Neuron (in vitro differentiated cells): ENCODE measurements at regions not wholly inside any gene's neighbourhood (a gene's known extent, or its start where the extent isn't known, plus 50 kb on each side); places are given as distances from the start of the nearest gene placed in this dataset.

Source experiments
- H2AFZ ChIP-seq: one replicate; pipeline ENCODE4 v1.6.1; 2013; ENCODE audit warnings: low read depth, mild to moderate bottlenecking, inconsistent platforms, low read length, moderate library complexity
- H3K27me3 ChIP-seq: one replicate; pipeline ENCODE4 v1.6.1; 2013; ENCODE audit warnings: low read length; ENCODE audit not compliant: insufficient read depth
- H3K36me3 ChIP-seq: one replicate; pipeline ENCODE4 v1.6.1; 2013; ENCODE audit warnings: low read length; ENCODE audit not compliant: insufficient read depth
- H3K4me1 ChIP-seq: one replicate; pipeline ENCODE4 v1.6.1; 2013; ENCODE audit warnings: low read length; ENCODE audit not compliant: insufficient read depth
- H3K4me3 ChIP-seq: 2 replicates; pipeline ENCODE4 v1.5.1; 2013; ENCODE audit warnings: mild to moderate bottlenecking, low read length, moderate library complexity
- H3K9me3 ChIP-seq: one replicate; pipeline ENCODE4 v1.6.1; 2013; ENCODE audit warnings: low read length

DNA sequence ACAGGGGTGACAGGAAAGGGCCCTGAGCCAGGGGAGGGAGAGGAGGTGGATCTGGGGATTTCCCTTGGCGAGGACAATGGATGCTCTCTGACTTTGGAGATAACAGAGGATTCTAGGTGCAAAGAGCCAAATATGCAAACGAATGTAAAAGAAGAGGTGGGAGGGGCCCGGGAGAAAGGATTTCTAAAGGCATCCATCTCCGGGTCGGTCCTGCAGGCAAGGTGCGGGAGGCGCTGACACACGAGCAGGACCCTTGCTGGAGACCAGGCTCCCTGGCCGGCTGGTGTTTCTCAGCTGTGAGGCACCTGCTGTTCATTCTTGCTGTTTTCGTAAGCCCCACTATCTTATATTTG is 115.2 kb upstream of the TLE3 start:
- Histone ChIP-seq H3K4me1 (no peaks in the 10 kb centered on the region), H3K36me3 (no peaks in the 10 kb centered on the region), H3K4me3 (no peak overlapping the region), H3K27me3 (peaks cover 4% of the 10 kb centered on the region), H2AFZ (no peak overlapping the region), H3K9me3 (no peaks in the 10 kb centered on the region)

DNA sequence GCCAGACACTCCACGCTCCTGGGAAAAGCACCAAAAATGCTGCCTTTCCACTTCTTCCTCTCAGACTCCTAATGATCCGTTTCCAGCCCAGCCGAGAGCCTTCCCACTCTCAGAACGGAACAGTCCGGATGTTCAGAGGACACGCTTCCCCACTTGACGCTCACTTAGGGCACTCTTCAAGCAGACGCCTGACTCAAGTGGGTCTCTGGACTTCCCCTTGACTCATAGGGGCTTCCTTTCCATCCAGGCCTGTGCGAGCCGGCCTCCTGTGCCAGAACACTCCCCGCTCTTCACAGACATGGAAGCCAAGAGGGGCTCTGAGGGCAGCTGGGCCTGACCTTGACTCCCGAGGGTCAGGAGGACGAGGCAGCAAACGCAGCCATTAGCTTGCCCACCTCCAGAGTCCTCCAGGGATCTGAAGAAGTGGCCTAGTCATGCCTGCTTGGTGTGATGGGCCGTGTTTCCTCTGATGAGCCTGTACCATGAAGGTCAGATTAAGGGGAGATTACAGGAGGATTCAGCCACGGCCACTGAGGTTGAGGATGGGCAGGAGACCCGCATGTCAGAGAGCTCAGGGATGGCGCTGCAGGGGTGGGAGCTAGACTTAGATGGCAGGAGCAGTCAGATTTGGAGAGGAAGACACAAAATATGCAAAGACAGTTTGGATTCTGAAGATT is 114.7 kb upstream of the TLE3 start:
- H3K9me3 ChIP-seq: no peaks in the 10 kb centered on the region
- no peak overlapping the region for H3K4me3 ChIP-seq
- no peaks in the 10 kb centered on the region for H3K36me3 ChIP-seq
- no peaks in the 10 kb centered on the region for H3K4me1 ChIP-seq
- no peak overlapping the region for H2AFZ ChIP-seq
- H3K27me3 ChIP-seq: peaks cover 4% of the 10 kb centered on the region

DNA sequence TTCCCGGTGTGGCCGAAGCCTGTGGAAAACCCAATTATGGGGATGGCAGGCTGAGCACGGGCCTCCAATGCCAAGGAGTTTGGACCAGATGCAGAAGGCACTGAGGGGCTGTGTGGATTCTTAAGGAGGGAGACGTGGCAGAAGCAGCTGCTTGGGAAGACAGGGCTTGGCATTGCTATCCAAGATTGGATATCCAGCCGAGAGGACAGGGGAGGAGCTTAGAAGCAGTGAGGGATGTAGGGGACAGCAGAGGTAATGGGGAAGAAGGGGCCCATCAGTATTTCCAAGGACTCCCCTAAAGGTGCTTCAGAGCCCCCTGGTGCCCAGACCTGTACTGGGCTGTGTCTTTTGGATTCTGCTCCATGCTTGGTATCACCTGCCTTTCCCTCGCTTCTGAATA is 112.8 kb upstream of the TLE3 start:
- H3K36me3 ChIP-seq: no peaks in the 10 kb centered on the region
- no peak overlapping the region for H2AFZ ChIP-seq
- H3K4me1 ChIP-seq: no peaks in the 10 kb centered on the region
- H3K4me3 ChIP-seq: no peak overlapping the region
- no peaks in the 10 kb centered on the region for H3K9me3 ChIP-seq
- peaks cover 4% of the 10 kb centered on the region for H3K27me3 ChIP-seq

DNA sequence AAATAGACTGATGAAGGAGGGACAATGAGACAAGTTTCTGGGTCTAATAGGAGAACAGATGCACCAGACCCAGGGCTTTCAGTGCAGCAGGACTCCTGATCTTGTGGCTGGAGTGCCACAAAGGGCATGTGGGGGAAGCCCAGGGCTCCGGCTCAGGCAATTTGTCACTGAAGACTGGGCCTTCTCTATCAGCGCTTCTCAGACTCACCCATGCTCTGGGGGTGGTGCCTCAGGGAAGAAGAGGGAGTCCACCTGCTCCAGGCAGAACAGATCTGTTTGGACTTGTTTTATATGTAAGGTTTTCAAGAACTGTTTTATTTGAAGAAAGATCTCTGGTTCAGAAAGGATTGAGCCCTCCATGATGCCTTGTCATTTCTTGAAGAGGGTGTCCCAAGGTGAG is 112.4 kb upstream of the TLE3 start:
- Histone ChIP-seq H3K4me1 (no peaks in the 10 kb centered on the region), H3K27me3 (peaks cover 4% of the 10 kb centered on the region), H3K36me3 (no peaks in the 10 kb centered on the region), H3K4me3 (no peak overlapping the region), H3K9me3 (no peaks in the 10 kb centered on the region), H2AFZ (no peak overlapping the region)

DNA sequence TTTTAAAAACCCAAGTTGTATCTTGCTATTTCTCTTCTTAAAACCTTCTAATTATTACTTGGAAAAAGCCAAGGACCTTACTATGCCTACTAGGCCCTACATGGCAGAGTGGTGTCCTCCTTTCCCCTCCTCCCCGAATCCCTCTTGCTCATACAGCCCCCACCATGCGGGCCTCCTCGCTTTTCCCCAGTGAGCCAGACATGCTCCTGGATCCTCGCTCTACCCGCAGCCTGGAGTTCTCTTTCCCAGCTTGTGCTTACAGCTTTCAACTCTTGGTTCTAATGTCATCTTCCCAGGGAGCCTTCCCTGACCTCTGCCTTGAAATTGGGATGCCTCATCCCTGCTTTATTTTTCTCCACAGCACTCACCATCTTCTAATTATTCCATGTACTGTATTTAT is 111.8 kb upstream of the TLE3 start:
- H3K4me1 ChIP-seq: no peaks in the 10 kb centered on the region
- no peaks in the 10 kb centered on the region for H3K36me3 ChIP-seq
- peaks cover 4% of the 10 kb centered on the region for H3K27me3 ChIP-seq
- no peaks in the 10 kb centered on the region for H3K9me3 ChIP-seq
- no peak overlapping the region for H3K4me3 ChIP-seq
- H2AFZ ChIP-seq: no peak overlapping the region

DNA sequence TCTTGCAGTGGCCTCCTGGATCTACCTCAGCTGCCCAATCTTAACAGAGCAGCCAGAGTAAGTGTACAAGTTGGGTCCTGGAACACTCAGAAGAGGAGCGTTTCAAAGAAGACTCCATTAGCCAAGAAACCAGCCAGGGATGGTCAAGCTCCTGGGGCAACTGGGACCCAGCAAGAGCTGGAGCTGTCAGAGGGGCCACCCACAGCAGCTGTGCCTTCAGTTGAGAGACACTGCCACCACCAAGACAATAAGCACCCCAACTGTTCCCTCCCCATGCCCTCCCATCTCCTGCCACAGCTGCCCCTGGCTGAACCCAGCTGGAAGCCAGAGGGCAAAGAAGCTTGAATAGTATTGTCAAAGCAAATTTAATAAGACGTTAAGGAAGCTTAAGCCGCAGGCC is 110.6 kb upstream of the TLE3 start:
- Histone ChIP-seq H2AFZ (no peak overlapping the region), H3K9me3 (no peaks in the 10 kb centered on the region), H3K4me3 (no peak overlapping the region), H3K4me1 (no peaks in the 10 kb centered on the region), H3K27me3 (peaks cover 4% of the 10 kb centered on the region), H3K36me3 (no peaks in the 10 kb centered on the region)

DNA sequence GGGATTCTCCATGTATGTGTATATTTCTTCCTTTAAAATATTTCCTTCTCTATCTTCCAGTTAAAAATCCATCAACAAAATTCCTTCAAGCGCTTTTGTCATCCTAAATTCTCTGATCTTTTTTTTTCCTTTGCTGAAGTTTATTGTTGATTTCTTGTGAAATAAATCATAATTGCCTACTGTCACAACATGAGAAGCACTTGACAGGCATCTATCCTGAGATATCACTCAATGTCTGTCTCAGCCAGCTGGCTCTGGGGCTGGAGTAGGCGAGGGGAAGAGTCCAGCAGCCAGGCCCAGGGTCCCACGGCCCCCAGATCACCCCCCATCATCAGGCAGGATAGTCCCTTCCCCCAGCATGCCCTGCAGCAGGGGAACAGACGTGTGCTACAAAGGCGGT is 109.0 kb upstream of the TLE3 start:
- Histone ChIP-seq H3K27me3 (peaks cover under 1% of the 10 kb centered on the region), H3K4me1 (no peaks in the 10 kb centered on the region), H3K36me3 (no peaks in the 10 kb centered on the region), H2AFZ (no peak overlapping the region), H3K9me3 (no peaks in the 10 kb centered on the region), H3K4me3 (no peak overlapping the region)

DNA sequence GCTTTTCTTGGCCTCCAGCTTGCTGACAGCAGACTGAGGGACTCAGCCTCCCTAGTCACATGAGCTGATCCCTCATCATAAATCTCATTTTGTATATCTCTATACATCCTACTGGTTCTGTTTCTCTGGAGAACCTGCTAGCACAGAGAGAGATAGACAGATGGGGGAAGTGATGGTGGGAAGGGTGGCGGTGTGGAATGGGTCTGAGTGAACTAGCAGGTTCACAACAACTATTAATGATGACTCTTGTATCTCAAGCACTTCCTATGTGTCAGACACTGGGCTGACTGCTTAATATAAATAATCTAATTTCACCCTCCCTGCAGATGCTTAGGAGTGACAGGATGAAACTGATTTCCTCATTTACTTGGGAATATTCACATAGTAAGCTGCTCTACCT is 106.9 kb upstream of the TLE3 start:
- Histone ChIP-seq H3K4me3 (no peak overlapping the region), H3K36me3 (no peaks in the 10 kb centered on the region), H3K27me3 (peaks cover 2% of the 10 kb centered on the region), H3K9me3 (no peaks in the 10 kb centered on the region), H3K4me1 (no peaks in the 10 kb centered on the region), H2AFZ (no peak overlapping the region)

DNA sequence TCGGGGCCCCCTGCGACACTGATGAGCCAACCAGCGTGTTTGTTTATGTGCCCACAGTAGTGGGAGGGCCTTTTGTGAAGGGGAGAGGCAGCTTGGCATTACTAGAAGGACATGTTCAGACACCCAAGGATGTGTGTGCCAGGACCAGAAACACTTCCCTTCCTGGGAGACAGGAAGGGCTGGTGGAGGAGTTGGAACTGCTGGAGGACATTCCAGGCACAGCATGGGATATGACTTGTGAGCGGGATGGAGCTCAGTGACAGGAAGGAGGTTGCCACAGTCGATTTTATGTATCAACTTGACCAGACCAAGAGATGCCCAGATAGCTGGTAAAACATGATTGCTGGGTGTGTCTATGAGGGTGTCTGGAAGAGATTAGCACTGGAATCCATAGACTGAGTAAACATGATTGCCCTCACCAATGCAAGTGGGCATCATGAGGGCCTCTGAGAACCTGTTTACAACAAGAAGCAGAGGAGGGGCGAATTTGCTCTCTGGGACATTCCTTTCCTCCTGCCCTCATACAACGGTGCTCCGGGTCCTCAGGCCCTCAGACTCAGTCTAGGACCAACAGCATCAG is 106.4 kb upstream of the TLE3 start:
- Histone ChIP-seq H3K4me3 (no peak overlapping the region), H3K27me3 (peaks cover 2% of the 10 kb centered on the region), H3K9me3 (no peaks in the 10 kb centered on the region), H3K36me3 (no peaks in the 10 kb centered on the region), H3K4me1 (no peaks in the 10 kb centered on the region), H2AFZ (no peak overlapping the region)

DNA sequence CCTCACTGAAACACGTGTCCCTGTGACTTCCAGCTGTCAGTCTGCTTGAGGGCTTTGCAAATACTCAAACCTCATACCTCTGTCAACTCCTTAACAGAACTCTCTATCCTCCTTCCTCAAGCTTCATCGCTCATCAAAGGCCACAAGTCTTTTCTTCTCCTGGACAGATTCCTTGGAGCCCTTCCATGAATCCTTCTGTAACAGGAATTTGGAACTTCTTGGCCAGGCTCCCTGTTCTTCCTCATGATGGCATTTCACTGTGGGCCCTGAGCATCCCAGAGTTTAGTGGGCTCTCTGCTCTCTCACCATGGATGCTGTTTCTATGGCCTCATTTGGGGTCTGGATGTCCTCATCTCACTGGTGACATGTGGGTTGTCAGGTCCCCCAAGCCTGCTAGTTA is 105.0 kb upstream of the TLE3 start:
- Histone ChIP-seq H3K9me3 (no peaks in the 10 kb centered on the region), H2AFZ (no peak overlapping the region), H3K27me3 (peaks cover 5% of the 10 kb centered on the region), H3K4me1 (no peaks in the 10 kb centered on the region), H3K36me3 (no peaks in the 10 kb centered on the region), H3K4me3 (no peak overlapping the region)

DNA sequence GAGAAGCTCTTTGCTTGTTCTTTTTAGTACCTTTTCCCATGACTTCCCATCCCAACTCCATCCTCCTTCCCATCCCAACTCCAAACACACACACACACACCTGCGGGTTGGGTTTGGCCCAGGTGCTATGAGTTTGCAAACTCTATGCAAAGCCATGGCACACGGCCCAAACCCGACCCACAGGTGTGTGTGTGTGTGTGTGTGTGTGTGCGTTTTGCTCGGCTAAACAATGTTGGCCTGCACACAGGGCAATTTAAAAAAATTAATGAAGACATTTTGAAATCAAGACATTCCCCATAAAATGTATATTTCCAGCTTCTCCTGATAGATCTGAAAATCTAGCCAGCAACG is 103.7 kb upstream of the TLE3 start:
- Histone ChIP-seq H3K4me1 (no peaks in the 10 kb centered on the region), H3K36me3 (no peaks in the 10 kb centered on the region), H3K9me3 (no peaks in the 10 kb centered on the region), H3K27me3 (peaks cover 5% of the 10 kb centered on the region), H3K4me3 (no peak overlapping the region), H2AFZ (no peak overlapping the region)

DNA sequence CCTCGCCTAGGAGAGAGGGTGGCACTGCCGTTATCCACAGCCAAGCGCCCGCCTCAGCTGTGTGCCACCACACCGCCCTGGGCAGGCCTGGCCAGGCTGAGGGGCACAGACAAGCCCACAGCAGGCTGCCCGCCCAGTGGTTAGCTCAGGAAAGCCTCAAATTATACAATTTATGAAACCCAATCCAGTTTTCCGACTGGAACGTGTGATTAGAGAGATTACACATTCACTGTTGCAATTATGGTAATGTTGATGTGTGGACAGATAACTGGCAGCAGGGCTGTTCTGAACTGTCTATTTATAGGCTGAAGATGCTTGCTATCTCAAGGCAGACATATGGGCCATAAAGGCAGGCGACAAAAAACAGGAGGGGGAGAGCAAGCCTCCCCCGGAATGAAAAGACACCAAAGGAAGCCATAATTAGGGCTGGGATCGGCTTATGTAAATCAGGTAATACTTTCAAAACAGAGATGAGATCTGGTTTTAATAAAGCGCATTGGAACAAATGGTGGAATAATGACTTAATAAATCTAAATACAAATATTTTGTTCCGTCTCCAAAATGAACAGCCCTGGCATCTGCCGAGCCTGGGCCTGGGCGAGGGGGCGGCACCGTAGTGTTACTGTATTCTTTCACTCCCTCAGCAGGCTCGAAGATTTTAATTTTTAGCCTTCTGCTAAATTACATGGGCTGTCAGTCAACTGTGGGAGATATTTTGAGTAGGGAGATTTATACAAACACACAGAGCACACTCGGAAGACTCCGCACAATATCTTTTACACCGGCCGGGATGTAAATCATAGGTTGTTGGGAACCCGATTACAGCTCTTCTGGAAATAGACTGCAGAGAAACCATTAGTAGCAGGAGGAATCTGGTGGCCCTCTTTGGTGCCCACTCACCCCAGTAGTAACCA is 103.1 kb upstream of the TLE3 start:
- H3K4me1 ChIP-seq: peaks cover 4% of the 10 kb centered on the region
- H2AFZ ChIP-seq: no peak overlapping the region
- H3K27me3 ChIP-seq: peaks cover 5% of the 10 kb centered on the region
- H3K9me3 ChIP-seq: no peaks in the 10 kb centered on the region
- H3K4me3 ChIP-seq: no peak overlapping the region
- no peaks in the 10 kb centered on the region for H3K36me3 ChIP-seq

DNA sequence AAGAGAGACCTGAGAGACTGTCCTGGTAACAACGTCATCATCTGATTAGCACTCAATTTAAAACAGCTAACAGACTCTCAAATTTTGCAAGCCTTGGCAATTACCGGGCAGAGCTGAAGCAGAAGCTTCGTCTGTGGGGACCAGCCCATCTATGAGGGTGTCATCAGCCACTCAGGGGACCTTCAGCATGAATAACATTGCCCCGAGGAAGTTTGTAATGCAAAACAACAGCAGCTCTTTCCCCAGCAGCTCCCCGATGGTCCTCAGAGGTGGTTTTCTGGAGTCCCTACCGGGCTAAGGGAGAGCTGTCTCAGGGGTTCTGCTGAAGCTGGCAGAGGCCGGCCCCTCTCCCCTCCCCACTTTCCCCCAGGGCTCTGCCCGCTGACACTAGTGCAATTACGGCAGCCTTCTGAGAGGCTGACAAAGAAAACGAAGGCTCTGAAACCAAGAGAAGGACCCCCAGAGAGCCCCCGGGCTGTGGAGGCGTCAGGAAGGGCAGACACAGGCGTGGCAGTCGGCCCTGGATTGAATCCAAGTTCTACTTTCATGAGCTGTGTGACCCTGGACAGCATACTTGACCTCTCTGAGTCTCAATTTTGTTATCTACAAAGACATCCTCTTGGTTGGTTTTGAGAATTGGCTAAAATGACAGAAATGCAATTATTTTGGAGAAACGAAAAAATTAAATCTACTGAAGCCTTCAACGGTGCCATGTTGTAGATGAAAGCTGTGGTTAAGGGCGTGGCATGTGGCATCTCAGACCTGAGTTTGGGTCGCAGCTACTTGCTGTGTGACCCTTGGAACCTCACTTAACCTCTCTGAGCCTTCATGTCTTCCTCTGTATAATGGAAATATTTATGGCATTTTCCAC is 102.1 kb upstream of the TLE3 start:
- Histone ChIP-seq H3K27me3 (peaks cover 11% of the 10 kb centered on the region), H3K4me3 (no peak overlapping the region), H3K36me3 (no peaks in the 10 kb centered on the region), H2AFZ (no peak overlapping the region), H3K4me1 (peaks cover 4% of the 10 kb centered on the region), H3K9me3 (no peaks in the 10 kb centered on the region)
